ENCODE measurements at regions not wholly inside any gene's neighbourhood (a gene's known extent, or its start where the extent isn't known, plus 50 kb on each side); places are given as distances from the start of the nearest gene placed in this dataset.
"Not testable (repeated sequence)": the region's sequence is repeated elsewhere in the genome, so short reads cannot be mapped to it uniquely, and the experiment has no call there.

DNA sequence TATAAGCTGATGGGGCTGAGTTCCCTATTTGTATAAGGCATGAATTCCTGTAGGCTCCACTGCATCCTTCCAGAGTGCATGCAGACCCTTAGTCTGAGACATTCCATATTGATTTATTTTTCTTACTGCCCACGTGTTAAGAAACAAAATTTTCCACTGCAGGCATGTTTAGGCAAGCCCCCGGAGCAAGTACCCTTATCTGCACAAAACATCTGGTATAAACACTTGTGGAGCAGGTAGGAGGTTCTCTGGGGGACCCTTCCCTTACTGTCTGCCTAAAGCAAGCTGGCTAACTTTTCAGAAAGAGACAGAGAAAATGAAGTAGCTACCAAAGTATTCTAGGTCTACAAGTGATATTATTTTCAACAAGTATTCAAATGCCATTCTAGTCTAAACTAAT lies 571.0 kb upstream of the TPTE start:
- TF ChIP-seq POLR2A, POLR2AphosphoS5 (IDR thresholded peaks at IDR 0.05): not testable (repeated sequence)
- TF ChIP-seq, protein P1, sequence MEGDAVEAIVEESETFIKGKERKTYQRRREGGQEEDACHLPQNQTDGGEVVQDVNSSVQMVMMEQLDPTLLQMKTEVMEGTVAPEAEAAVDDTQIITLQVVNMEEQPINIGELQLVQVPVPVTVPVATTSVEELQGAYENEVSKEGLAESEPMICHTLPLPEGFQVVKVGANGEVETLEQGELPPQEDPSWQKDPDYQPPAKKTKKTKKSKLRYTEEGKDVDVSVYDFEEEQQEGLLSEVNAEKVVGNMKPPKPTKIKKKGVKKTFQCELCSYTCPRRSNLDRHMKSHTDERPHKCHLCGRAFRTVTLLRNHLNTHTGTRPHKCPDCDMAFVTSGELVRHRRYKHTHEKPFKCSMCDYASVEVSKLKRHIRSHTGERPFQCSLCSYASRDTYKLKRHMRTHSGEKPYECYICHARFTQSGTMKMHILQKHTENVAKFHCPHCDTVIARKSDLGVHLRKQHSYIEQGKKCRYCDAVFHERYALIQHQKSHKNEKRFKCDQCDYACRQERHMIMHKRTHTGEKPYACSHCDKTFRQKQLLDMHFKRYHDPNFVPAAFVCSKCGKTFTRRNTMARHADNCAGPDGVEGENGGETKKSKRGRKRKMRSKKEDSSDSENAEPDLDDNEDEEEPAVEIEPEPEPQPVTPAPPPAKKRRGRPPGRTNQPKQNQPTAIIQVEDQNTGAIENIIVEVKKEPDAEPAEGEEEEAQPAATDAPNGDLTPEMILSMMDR (IDR thresholded peaks at IDR 0.05 in 8 of 11, conservative IDR thresholded peaks at IDR 0.05 in 3 of 11), result not testable (repeated sequence)
